T-helper 1 cell treated with Interleukin-12 subunit alpha and Interleukin-12 subunit beta and Interleukin-4 antibody, amounts not matched to agents 30 μg/mL and 1 μg/mL, for 36 hours (primary cell): ENCODE measurements at regions not wholly inside any gene's neighbourhood (a gene's known extent, or its start where the extent isn't known, plus 50 kb on each side); places are given as distances from the start of the nearest gene placed in this dataset.

ENCODE experiments used
- H3K27ac Mint-ChIP-seq: one replicate; pipeline ENCODE4 v1.8.0; 2021; ENCODE audit warnings: mild to moderate bottlenecking, mixed read lengths
- H3K27me3 Mint-ChIP-seq: one replicate; pipeline ENCODE4 v1.8.0; 2021; ENCODE audit warnings: low read depth, mixed read lengths
- H3K36me3 Mint-ChIP-seq: one replicate; pipeline ENCODE4 v1.8.0; 2021; ENCODE audit warnings: low read depth, mixed read lengths
- H3K4me1 Mint-ChIP-seq: one replicate; pipeline ENCODE4 v1.8.0; 2021; ENCODE audit warnings: low read depth, mixed read lengths
- H3K4me3 Mint-ChIP-seq: one replicate; pipeline ENCODE4 v1.8.0; 2021; ENCODE audit warnings: mild to moderate bottlenecking, moderate library complexity, mixed read lengths
- H3K9me3 Mint-ChIP-seq: one replicate; pipeline ENCODE4 v1.8.0; 2021; ENCODE audit warnings: mixed read lengths

- H3K9me3 Mint-ChIP-seq, result no peaks in the 10 kb centered on the region
- H3K4me3 Mint-ChIP-seq, result no peak overlapping the region
- H3K27ac Mint-ChIP-seq, result no peak overlapping the region
- no peaks in the 10 kb centered on the region for H3K36me3 Mint-ChIP-seq
- H3K4me1 Mint-ChIP-seq, result no peaks in the 10 kb centered on the region
- H3K27me3 Mint-ChIP-seq, result no peaks in the 10 kb centered on the region
Observed at GRCh38 chr4:4781936-4782707, 77.3 kb upstream of the MSX1 start.

DNA sequence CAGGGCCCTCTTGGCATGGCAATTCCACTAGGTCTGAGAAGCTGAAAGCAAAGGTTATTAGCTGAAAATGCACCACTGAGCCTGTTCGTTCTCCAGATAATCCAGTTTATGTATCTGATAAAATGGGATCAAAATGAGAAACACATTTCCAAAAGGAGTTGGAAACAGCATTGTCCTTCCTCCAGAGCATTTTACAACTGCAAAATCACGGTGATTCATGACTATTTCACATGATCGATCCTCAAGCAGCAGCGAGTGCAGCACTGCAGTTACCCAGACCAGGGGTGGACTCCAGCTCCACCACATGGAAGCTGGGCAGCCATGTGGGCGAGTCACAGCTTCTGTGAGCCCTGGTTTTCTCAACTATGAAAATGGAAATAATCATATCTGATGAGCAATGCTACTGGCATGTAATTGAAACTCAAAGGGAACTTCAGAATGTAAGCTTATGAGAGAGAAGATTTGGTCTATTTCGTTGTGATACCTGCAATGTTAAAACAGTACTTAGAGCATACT is 78.7 kb upstream of the MSX1 start:
- no peaks in the 10 kb centered on the region for H3K9me3 Mint-ChIP-seq
- H3K4me3 Mint-ChIP-seq, result no peak overlapping the region
- no peak overlapping the region for H3K27ac Mint-ChIP-seq
- no peaks in the 10 kb centered on the region for H3K4me1 Mint-ChIP-seq
- no peaks in the 10 kb centered on the region for H3K27me3 Mint-ChIP-seq
- H3K36me3 Mint-ChIP-seq, result no peaks in the 10 kb centered on the region

GRCh38 chr4:4779486-4779885 is 80.0 kb upstream of the MSX1 start:
- Mint-ChIP-seq H3K9me3 (no peaks in the 10 kb centered on the region), H3K27ac (no peak overlapping the region), H3K27me3 (no peaks in the 10 kb centered on the region), H3K4me3 (no peak overlapping the region), H3K36me3 (no peaks in the 10 kb centered on the region), H3K4me1 (no peaks in the 10 kb centered on the region)

- no peak overlapping the region for H3K4me3 Mint-ChIP-seq
- H3K9me3 Mint-ChIP-seq, result no peaks in the 10 kb centered on the region
- H3K27ac Mint-ChIP-seq, result no peak overlapping the region
- no peaks in the 10 kb centered on the region for H3K36me3 Mint-ChIP-seq
- no peaks in the 10 kb centered on the region for H3K4me1 Mint-ChIP-seq
- no peaks in the 10 kb centered on the region for H3K27me3 Mint-ChIP-seq
Observed at GRCh38 chr4:4779054-4779453, 80.4 kb upstream of the MSX1 start.

DNA sequence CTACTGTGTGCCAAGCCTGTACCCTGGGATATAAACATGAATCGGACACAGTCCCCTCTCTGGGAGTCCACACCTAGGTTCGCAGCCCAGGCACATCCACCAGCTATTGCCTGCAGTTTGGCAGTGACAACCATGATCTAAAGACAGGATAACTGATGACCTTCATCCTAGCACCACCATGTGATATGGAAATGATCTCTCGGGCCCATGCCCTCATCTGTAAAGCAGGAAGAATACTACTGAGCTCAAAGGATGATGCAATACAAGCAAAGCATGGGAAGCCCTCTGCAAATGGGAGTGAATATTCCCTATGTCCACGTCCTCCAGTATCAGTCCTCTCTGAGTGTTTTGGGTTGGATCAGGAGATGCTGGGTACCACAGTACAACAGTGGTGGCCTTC is 80.9 kb upstream of the MSX1 start:
- no peak overlapping the region for H3K4me3 Mint-ChIP-seq
- H3K4me1 Mint-ChIP-seq, result no peaks in the 10 kb centered on the region
- no peaks in the 10 kb centered on the region for H3K36me3 Mint-ChIP-seq
- H3K27me3 Mint-ChIP-seq, result no peaks in the 10 kb centered on the region
- no peaks in the 10 kb centered on the region for H3K9me3 Mint-ChIP-seq
- no peak overlapping the region for H3K27ac Mint-ChIP-seq

DNA sequence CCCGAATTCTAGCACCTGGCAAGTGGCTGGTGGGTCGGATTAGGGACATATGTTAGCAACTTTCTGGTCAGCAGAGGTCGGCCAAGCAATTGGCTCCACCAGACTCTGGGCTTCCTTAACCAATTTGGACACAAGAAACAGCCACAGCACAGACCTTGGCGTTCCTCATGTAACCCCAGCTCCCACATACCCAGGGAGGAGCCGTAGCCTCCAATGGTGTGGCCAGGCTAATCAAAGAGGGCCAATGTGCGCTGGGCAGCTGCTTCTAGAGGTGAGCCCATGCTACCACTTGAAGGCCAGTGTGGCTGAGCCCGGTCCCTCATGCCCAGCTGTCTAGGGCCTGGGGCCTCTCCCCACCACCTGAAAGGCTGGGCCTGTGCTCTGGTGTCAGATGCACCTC is 82.5 kb upstream of the MSX1 start:
- Mint-ChIP-seq H3K4me1 (no peaks in the 10 kb centered on the region), H3K36me3 (no peaks in the 10 kb centered on the region), H3K9me3 (no peaks in the 10 kb centered on the region), H3K27ac (no peak overlapping the region), H3K27me3 (no peaks in the 10 kb centered on the region), H3K4me3 (no peak overlapping the region)

DNA sequence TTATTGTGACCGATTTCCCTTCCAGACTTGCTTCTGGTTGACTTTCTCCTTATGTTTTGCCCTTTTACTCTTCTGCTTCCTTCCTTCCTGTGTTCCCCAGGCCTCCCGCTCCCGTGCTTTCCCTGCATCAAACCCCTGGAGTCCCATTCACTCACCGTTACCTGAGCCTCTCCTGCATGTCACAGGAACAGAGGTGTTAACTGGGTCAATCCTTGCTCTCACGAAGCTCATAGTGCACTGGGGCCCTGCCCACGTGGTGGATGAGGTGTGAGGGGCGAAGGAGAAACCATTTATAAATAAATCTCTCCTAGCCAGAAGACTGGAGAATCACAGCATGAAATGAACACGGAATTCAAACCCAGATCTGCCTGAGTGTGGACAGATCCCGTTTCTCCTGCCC is 83.1 kb upstream of the MSX1 start:
- Mint-ChIP-seq H3K4me3 (no peak overlapping the region), H3K27me3 (no peaks in the 10 kb centered on the region), H3K36me3 (no peaks in the 10 kb centered on the region), H3K4me1 (no peaks in the 10 kb centered on the region), H3K27ac (no peak overlapping the region), H3K9me3 (no peaks in the 10 kb centered on the region)

GRCh38 chr4:4775493-4776004 is 83.9 kb upstream of the MSX1 start:
- Mint-ChIP-seq H3K27me3 (no peaks in the 10 kb centered on the region), H3K4me3 (no peak overlapping the region), H3K4me1 (no peaks in the 10 kb centered on the region), H3K9me3 (no peaks in the 10 kb centered on the region), H3K27ac (no peak overlapping the region), H3K36me3 (no peaks in the 10 kb centered on the region)

DNA sequence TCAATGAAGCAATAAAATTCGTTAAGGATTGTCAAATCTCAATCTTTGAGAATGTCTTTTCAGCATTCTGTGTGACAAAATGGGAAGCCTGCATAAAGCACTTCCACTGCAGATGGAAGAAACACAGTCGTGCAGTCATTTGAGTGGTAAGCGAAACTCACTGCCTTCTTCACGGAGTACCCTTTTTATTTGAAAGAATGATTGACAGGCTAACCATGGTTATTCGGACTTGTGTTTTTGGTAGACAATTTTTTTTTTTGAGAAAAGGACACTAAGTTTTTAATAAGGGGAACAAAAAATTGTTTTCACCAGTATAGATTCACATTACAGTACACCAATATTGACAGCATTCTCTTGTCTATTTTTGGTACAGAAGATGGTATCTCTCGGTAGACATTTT is 86.9 kb upstream of the MSX1 start:
- H3K27me3 Mint-ChIP-seq, result no peaks in the 10 kb centered on the region
- no peaks in the 10 kb centered on the region for H3K36me3 Mint-ChIP-seq
- H3K4me3 Mint-ChIP-seq, result no peak overlapping the region
- H3K27ac Mint-ChIP-seq, result no peak overlapping the region
- no peaks in the 10 kb centered on the region for H3K4me1 Mint-ChIP-seq
- no peaks in the 10 kb centered on the region for H3K9me3 Mint-ChIP-seq

- Mint-ChIP-seq H3K27me3 (no peaks in the 10 kb centered on the region), H3K9me3 (peaks cover 5% of the 10 kb centered on the region), H3K36me3 (no peaks in the 10 kb centered on the region), H3K27ac (no peak overlapping the region), H3K4me1 (no peaks in the 10 kb centered on the region), H3K4me3 (no peak overlapping the region)
Observed at GRCh38 chr4:4771160-4771559, 88.3 kb upstream of the MSX1 start.

DNA sequence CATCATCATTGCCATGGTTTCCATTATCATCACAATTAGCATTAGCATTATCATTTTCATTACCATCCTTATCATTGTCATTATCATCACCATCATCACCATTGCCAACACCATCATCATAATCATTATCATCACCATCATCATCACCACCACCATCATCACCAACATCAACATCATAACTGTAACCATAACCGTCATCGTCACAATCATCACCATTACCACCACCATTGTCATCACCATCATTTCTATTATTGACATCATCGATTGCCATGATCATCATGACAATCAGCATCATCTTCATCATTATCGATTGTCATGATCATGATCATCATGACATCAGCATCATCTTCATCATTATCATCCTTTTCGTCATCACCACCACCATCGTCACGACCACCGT is 88.9 kb upstream of the MSX1 start:
- Mint-ChIP-seq H3K4me3 (no peak overlapping the region), H3K9me3 (peaks cover 6% of the 10 kb centered on the region), H3K27ac (no peak overlapping the region), H3K36me3 (no peaks in the 10 kb centered on the region), H3K4me1 (no peaks in the 10 kb centered on the region), H3K27me3 (no peaks in the 10 kb centered on the region)

DNA sequence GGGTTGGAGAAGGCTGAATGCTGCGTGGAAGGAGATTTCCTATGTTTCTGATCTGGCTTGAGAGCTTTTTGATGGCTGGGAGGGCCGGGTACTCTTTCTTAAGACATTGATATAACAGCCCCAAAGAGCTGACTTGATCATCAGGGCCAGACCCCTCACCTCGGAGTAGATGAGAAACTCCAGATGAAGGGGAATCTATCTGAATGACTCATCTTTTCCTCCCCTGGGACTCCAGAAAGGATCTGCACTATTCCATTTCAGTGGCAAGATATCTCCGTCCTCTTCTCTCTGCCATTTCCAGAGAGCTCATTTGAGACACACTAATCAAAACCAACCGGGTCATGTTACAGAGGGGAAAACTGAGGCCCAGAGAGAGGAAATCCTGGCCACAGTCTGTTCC is 92.9 kb upstream of the MSX1 start:
- Mint-ChIP-seq H3K4me1 (peaks cover 7% of the 10 kb centered on the region), H3K9me3 (peaks cover 8% of the 10 kb centered on the region), H3K27ac (no peak overlapping the region), H3K36me3 (no peaks in the 10 kb centered on the region), H3K27me3 (no peaks in the 10 kb centered on the region), H3K4me3 (no peak overlapping the region)

GRCh38 chr4:4765811-4766210 is 93.7 kb upstream of the MSX1 start:
- no peaks in the 10 kb centered on the region for H3K36me3 Mint-ChIP-seq
- no peaks in the 10 kb centered on the region for H3K27me3 Mint-ChIP-seq
- H3K27ac Mint-ChIP-seq, result no peak overlapping the region
- no peak overlapping the region for H3K4me3 Mint-ChIP-seq
- H3K9me3 Mint-ChIP-seq, result peaks cover 8% of the 10 kb centered on the region
- peaks cover 7% of the 10 kb centered on the region for H3K4me1 Mint-ChIP-seq

DNA sequence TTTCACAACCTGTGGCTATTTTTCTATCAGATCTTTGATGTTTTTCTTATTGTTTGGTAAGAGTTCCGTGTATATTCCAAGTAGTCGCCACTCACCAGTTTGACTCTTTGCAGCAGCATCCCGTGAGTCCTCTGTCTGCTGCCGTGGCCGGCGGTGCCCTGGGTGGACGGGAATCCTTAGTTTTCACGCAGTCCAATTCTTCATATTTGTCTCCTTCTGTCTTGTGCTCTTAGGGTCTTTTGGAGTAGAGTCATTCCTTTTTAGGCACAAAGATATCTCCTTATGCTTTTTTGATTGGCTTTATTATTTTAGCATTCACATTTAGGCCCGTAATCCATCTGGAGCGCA is 94.9 kb upstream of the MSX1 start:
- Mint-ChIP-seq H3K4me3 (no peak overlapping the region), H3K36me3 (no peaks in the 10 kb centered on the region), H3K27ac (no peak overlapping the region), H3K4me1 (peaks cover 8% of the 10 kb centered on the region), H3K9me3 (peaks cover 8% of the 10 kb centered on the region), H3K27me3 (no peaks in the 10 kb centered on the region)

DNA sequence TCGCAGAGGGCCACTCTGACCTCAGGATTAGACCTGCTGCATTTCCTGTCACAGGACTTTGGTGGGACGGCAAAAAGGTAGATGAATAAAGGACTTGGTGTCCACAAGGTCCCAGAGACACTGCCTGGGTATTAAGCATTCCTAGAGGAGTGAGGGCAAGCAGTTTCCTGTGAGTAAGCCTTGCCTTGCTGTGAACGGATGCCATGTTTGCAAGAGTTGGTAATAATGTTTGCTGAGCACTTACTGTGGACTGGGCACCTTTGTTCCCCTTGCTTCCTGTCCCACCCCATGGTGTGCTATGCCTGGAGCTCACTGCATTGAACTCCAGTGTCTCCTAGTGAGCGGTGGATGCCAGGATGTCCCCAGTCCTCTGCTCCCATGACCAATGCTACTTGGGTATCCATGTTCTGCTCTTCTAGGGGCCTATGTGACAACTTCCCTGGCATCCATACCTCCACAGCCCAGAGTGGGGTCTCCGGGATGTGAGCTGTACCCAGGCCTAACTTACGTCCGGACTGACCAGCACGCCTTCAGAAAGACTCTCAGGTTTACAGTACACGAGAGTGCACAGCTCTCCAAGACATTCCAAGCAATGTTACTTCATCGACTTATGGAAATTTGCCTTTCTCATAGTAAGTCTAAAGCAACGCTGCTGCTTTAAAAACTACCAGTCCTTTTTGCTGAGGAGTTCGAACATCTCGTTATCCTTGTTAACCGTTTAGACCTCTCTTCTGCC is 95.5 kb upstream of the MSX1 start:
- peaks cover 8% of the 10 kb centered on the region for H3K9me3 Mint-ChIP-seq
- no peak overlapping the region for H3K4me3 Mint-ChIP-seq
- peaks cover 8% of the 10 kb centered on the region for H3K4me1 Mint-ChIP-seq
- H3K27ac Mint-ChIP-seq, result no peak overlapping the region
- H3K27me3 Mint-ChIP-seq, result no peaks in the 10 kb centered on the region
- H3K36me3 Mint-ChIP-seq, result no peaks in the 10 kb centered on the region
